DND-41 (cell line): ENCODE measurements at regions not wholly inside any gene's neighbourhood (a gene's known extent, or its start where the extent isn't known, plus 50 kb on each side); places are given as distances from the start of the nearest gene placed in this dataset.

Experiments used
- CTCF ChIP-seq: IDR thresholded peaks from 2 replicates; pipeline ENCODE4 v1.5.1; 2012; ENCODE audit warnings: borderline replicate concordance, low read length, moderate library complexity, mild to moderate bottlenecking; ENCODE audit not compliant: poor library complexity, severe bottlenecking; ENCODE audit errors: extremely low read depth
- EZH2 ChIP-seq: IDR thresholded peaks from 3 replicates; pipeline ENCODE4 v1.6.1; 2012; ENCODE audit warnings: borderline replicate concordance, low read depth, mild to moderate bottlenecking, moderate library complexity, low read length, inconsistent platforms; ENCODE audit not compliant: severe bottlenecking

GRCh38 chr3:178258121-178258520, 278.1 kb upstream of the KCNMB2 start:
- TF ChIP-seq CTCF (no peak), EZH2 (no peak)
